ENCODE measurements at regions not wholly inside any gene's neighbourhood (a gene's known extent, or its start where the extent isn't known, plus 50 kb on each side); places are given as distances from the start of the nearest gene placed in this dataset.

DNA sequence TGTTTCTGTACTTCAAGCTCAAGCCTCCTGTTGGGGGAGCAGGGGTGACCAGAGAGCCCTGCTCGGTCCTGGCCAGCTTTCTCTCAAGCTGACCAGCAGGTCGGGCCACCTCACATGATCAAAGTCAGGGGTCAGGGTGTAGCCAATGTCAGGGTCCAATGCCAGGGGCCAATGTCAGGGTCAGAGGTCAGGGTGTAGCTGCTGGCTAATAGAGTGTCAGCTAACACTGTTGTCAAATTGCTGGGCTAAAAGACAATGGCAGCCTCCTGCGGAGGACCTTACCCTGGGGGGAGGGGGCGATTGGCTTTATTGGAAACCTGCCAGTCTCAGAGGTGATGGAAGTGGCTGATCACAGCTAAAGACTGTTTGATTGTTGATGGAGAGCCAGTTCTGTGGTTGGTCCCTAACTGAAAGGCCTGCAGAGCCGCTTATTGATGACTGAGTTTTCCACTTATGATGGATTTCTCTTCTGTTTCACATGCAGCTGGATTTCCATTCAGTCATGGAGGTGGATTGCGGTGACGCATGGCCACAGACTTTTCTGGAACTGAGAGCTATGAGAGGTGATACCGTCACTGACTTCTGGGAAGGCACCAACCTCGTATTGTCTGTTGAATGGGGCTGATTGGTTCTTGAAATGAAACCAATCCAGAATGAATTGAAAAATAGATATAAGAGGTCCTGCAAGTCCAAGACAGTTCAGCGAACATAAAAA lies 97.4 kb upstream of the ZFHX3 start:
- TF ChIP-seq EZH2 (IDR thresholded peaks at IDR 0.05; ENCODE audit: low read depth, unreplicated experiment) (no peak), CREB1 (CRISPR knock-in tag; IDR thresholded peaks at IDR 0.05; ENCODE audit: low read depth) (no peak), ZNF114 (CRISPR knock-in tag; IDR thresholded peaks at IDR 0.05) (no peak), JUNB (IDR thresholded peaks at IDR 0.05; ENCODE audit: unreplicated experiment) (no peak), EZH2phosphoT487 (IDR thresholded peaks at IDR 0.05; ENCODE audit: unreplicated experiment) (no peak), POLR2AphosphoS5 (IDR thresholded peaks at IDR 0.05; ENCODE audit: low read depth) (no peak), STAT1 (IDR thresholded peaks at IDR 0.05; ENCODE audit: unreplicated experiment) (no peak)
- TF ChIP-seq, protein P1, sequence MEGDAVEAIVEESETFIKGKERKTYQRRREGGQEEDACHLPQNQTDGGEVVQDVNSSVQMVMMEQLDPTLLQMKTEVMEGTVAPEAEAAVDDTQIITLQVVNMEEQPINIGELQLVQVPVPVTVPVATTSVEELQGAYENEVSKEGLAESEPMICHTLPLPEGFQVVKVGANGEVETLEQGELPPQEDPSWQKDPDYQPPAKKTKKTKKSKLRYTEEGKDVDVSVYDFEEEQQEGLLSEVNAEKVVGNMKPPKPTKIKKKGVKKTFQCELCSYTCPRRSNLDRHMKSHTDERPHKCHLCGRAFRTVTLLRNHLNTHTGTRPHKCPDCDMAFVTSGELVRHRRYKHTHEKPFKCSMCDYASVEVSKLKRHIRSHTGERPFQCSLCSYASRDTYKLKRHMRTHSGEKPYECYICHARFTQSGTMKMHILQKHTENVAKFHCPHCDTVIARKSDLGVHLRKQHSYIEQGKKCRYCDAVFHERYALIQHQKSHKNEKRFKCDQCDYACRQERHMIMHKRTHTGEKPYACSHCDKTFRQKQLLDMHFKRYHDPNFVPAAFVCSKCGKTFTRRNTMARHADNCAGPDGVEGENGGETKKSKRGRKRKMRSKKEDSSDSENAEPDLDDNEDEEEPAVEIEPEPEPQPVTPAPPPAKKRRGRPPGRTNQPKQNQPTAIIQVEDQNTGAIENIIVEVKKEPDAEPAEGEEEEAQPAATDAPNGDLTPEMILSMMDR (conservative IDR thresholded peaks at IDR 0.05; ENCODE audit: low read depth in 2 of 2): no peak
